Transverse colon (tissue), 4 donors: ENCODE measurements at regions not wholly inside any gene's neighbourhood (a gene's known extent, or its start where the extent isn't known, plus 50 kb on each side); places are given as distances from the start of the nearest gene placed in this dataset.

Experiments used
- DNase-seq: peaks from one replicate; pipeline ENCODE4 v3.0.0-alpha.2; 2019
- H3K27ac ChIP-seq, 4 donors: fragments of 200-600 bp; sonication (generic); 2 replicates each; pipeline ENCODE4 v1.5.1; 2016 to 2018; ENCODE audit warnings: inconsistent platforms in 4 of 4
- H3K27me3 ChIP-seq: fragments of 200-600 bp; sonication (generic); 2 replicates; pipeline ENCODE4 v1.5.1; 2017; ENCODE audit warnings: inconsistent platforms
- H3K36me3 ChIP-seq, 4 donors: fragments of 200-600 bp; sonication (generic); 2 replicates each; pipeline ENCODE4 v1.5.1; 2017 to 2019; ENCODE audit warnings: inconsistent platforms in 4 of 4
- H3K4me1 ChIP-seq, 4 donors: fragments of 200-600 bp; sonication (generic); 2 replicates each; pipeline ENCODE4 v1.5.1; 2017 to 2020; ENCODE audit warnings: inconsistent platforms in 4 of 4
- H3K4me3 ChIP-seq, 4 donors: fragments of 200-600 bp; sonication (generic); 1 replicate in 1 of 4; 2 replicates in 3 of 4; pipeline versions ENCODE4 v1.5.1 to v1.6.1; 2017 to 2019; ENCODE audit warnings: inconsistent platforms in 4 of 4
- H3K9me3 ChIP-seq, 2 donors: fragments of 200-600 bp; sonication (generic); 2 replicates each; pipeline ENCODE4 v1.5.1; 2017 to 2019; ENCODE audit warnings: inconsistent platforms in 2 of 2
- EP300 ChIP-seq: sonication (generic); formaldehyde crosslinking; IDR thresholded peaks from one replicate; pipeline ENCODE4 v1.6.1; 2017; ENCODE audit warnings: antibody characterized with exemption, low read depth
- POLR2A ChIP-seq: fragments of 450-650 bp; IDR thresholded peaks from one replicate; pipeline ENCODE4 v1.6.1; 2016; ENCODE audit warnings: antibody characterized with exemption, mild to moderate bottlenecking, moderate library complexity
- POLR2AphosphoS5 ChIP-seq, 3 donors: sonication (generic); formaldehyde crosslinking; IDR thresholded peaks; one replicate each; pipeline ENCODE4 v1.6.1; 2016; ENCODE audit warnings: antibody characterized with exemption in 3 of 3
- WGBS, 2 donors: methylation state at CpG; one replicate each; pipeline ENCODE4 v1.1.5; 2018; ENCODE audit warnings: low coverage in 1 of 2; 5-methylcytosine and 5-hydroxymethylcytosine counted together
- in situ Hi-C, 4 donors: fragments of 200-750 bp; cut with MboI; loops; one replicate each; pipeline versions ENCODE4 v1.15.0 to v1.15.1; 2017; ENCODE audit warnings: low sequenced_read_pairs in 3 of 4, low pct_ligation_motif_present in 1 of 4, low pct_unique_long_range_greater_than_20kb in 1 of 4
- intact Hi-C: fragments of 100-400 bp; cut with DNase I; formaldehyde crosslinking; loops from one replicate; pipeline ENCODE4 v1.15.1; 2023; ENCODE audit warnings: low total_unique reads
- TF ChIP-seq, protein P1 (sequence below), 5 experiments: fragments of 200-600 bp in 3 of 5; fragments of 450-650 bp in 2 of 5; sonication (generic) in 3 of 5; IDR thresholded peaks; 1 replicate in 2 of 5; 2 replicates in 3 of 5; pipeline ENCODE4 v1.5.1; 2016 to 2017; ENCODE audit warnings: antibody characterized with exemption in 5 of 5, inconsistent platforms in 3 of 5, mild to moderate bottlenecking in 2 of 5, moderate library complexity in 1 of 5

DNA sequence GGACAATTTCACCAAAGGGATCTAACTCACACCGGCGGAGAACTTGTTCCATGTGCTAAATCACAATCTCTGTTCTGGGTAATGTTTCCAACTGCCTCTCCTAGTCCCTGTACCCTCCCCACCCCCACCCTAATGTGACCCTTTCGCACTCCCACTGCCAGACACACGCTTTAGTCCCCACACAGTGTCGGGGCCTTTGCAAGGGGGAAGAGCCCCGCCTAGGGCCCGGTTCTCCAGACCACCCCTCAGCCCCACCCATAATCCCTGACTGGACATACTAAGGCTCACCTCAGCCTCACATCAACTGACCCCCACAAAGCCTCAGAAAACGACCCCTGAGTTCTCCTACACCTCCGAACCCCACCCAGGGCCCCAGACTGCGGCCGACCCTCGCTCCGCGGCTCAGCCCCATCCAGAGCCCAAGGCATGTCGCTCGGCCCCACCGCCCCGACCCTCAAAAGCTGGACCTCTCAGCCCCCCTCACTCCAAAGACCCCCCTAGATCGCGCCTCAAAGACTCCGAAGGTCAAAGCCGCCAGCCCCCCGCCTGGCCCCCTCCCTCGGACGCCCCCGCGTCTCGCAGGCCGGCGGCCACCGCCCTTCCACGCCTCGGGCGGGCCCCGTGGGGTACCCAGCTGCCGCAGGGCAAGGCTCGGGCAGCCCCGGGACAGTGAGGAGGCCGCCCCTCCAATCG lies 72.0 kb upstream of the MAP4 start:
- Histone ChIP-seq H3K4me3 (peak overlapping the region; percentile 75 to 96 (median 83)), H3K4me1 (peaks cover 10 to 35% (median 18%) of the 10 kb centered on the region in 4 donors), H3K27me3 (no peaks in the 10 kb centered on the region), H3K27ac (peak overlapping the region; percentile 94 to 98 (median 97)), H3K9me3 (no peaks in the 10 kb centered on the region), H3K36me3 (no peaks in the 10 kb centered on the region)
- intact Hi-C loops (loop anchor here (5.0 kb wide), 1 partner anchor 76 kb away; no protein-coding TSS in a partner anchor), in situ Hi-C loops (no loop called here)
- 0% methylated on average over 2 to 26 of the region's 40 CpGs for WGBS, 2 donors
- TF ChIP-seq POLR2A (no peak), POLR2AphosphoS5 (IDR thresholded peaks at IDR 0.05) (no peak), EP300 (no peak)
- TF ChIP-seq, protein P1, sequence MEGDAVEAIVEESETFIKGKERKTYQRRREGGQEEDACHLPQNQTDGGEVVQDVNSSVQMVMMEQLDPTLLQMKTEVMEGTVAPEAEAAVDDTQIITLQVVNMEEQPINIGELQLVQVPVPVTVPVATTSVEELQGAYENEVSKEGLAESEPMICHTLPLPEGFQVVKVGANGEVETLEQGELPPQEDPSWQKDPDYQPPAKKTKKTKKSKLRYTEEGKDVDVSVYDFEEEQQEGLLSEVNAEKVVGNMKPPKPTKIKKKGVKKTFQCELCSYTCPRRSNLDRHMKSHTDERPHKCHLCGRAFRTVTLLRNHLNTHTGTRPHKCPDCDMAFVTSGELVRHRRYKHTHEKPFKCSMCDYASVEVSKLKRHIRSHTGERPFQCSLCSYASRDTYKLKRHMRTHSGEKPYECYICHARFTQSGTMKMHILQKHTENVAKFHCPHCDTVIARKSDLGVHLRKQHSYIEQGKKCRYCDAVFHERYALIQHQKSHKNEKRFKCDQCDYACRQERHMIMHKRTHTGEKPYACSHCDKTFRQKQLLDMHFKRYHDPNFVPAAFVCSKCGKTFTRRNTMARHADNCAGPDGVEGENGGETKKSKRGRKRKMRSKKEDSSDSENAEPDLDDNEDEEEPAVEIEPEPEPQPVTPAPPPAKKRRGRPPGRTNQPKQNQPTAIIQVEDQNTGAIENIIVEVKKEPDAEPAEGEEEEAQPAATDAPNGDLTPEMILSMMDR (IDR thresholded peaks at IDR 0.05) = peak in 1 of 5 experiments; percentile 9
- no peak for DNase-seq

DNA sequence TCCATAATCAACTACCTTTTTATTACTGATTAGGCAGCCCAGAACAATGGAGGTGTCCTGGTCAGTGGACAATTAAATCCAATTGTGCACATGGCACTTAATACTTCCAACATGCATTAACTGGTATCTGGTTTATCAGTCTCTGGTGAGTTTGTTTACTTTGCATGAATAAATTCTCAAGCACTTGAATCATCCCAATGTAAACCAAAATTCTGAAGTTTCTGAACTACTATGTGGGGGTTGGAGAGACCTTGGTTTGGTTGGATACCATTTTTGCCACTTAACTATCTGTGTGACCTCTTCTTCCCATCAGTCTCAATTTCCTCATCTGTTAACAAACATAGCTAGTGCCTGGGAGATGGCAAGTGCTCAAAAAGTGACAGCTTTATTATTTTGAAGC lies 70.5 kb upstream of the MAP4 start:
- intact Hi-C loops = loop anchor here (5.0 kb wide), 1 partner anchor 74 kb away; no protein-coding TSS in a partner anchor
- peaks cover 10 to 43% (median 18%) of the 10 kb centered on the region in 4 donors for H3K4me1 ChIP-seq

DNA sequence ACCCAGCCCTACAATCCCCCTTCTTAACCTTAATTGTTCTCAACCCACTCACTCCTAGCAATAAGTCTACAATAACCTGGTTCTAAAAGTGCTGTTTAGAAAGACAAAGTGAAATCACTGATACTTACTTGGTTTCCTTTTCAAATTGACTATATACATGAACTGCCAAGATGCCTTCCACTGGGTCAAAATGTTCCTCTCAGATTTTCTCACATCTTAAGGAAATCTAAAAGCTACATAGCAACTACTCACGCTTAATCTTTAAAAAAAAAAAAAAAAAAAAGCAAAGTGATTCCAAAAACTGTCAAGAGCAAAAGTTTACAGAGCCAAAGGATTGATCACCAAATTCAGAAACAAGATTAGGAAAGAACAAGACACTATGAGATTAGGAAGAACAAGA lies 68.7 kb upstream of the MAP4 start:
- Histone ChIP-seq H3K4me1 (peaks cover 10 to 56% (median 18%) of the 10 kb centered on the region in 4 donors), H3K9me3 (no peaks in the 10 kb centered on the region), H3K36me3 (no peaks in the 10 kb centered on the region), H3K27me3 (no peaks in the 10 kb centered on the region), H3K4me3 (no peak overlapping the region), H3K27ac (peak overlapping the region; percentile 94 to 98 (median 97))
- TF ChIP-seq POLR2AphosphoS5 (IDR thresholded peaks at IDR 0.05) = no peak
- no peak for TF ChIP-seq POLR2A
- TF ChIP-seq EP300 = no peak
- TF ChIP-seq, protein P1 (IDR thresholded peaks at IDR 0.05) = no peak
- 71 to 76% methylated on average over 1 of the region's 1 CpG for WGBS, 2 donors
- intact Hi-C loops (loop anchor here (5.0 kb wide), 1 partner anchor 73 kb away; no protein-coding TSS in a partner anchor), in situ Hi-C loops (no loop called here)
- DNase-seq = no peak

More for the DNA sequence above, 70.5 kb upstream of the MAP4 start:
- DNase-seq = no peak
- peak overlapping the region in 2 of 4 donors; percentile 75 for H3K4me3 ChIP-seq
- TF ChIP-seq POLR2A (no peak), POLR2AphosphoS5 (IDR thresholded peaks at IDR 0.05) (no peak), EP300 (no peak)
- TF ChIP-seq, protein P1 (IDR thresholded peaks at IDR 0.05) = no peak
- no peaks in the 10 kb centered on the region for H3K9me3 ChIP-seq
- no peaks in the 10 kb centered on the region for H3K36me3 ChIP-seq
- H3K27me3 ChIP-seq = no peaks in the 10 kb centered on the region
- peak overlapping the region; percentile 94 to 98 (median 97) for H3K27ac ChIP-seq
- in situ Hi-C loops = no loop called here

DNA sequence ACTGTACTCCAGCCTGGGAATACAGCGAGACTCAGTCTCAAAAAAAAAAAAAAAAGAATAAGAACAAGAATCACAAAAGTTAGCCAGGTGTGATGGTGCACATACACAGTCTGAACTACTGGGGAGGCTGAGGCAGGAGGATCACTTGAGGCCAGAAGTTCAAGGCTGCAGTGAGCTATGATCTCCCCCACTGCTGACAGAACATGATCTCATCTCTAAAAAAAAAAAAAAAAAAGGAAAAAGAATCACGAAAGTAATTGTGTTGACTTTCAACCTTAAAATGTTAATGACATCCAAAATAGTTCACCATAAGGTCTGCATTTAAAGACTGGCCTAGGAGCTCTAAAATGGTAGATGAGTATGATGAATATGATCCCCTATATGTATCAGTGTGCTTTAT lies 68.0 kb upstream of the MAP4 start:
- in situ Hi-C loops (no loop called here), intact Hi-C loops (no loop called here)
- 44 to 64% methylated on average over 1 to 2 of the region's 2 CpGs for WGBS, 2 donors
- H3K4me3 ChIP-seq = no peak overlapping the region
- peaks cover 10 to 52% (median 15%) of the 10 kb centered on the region in 4 donors for H3K4me1 ChIP-seq
- H3K27ac ChIP-seq = peak overlapping the region; percentile 94 to 98 (median 97)
- no peaks in the 10 kb centered on the region for H3K36me3 ChIP-seq
- H3K27me3 ChIP-seq = no peaks in the 10 kb centered on the region
- DNase-seq = no peak
- no peak for TF ChIP-seq EP300
- TF ChIP-seq POLR2A = no peak
- TF ChIP-seq POLR2AphosphoS5 (IDR thresholded peaks at IDR 0.05) = no peak
- TF ChIP-seq, protein P1 (IDR thresholded peaks at IDR 0.05) = no peak
- H3K9me3 ChIP-seq = no peaks in the 10 kb centered on the region
